K562 (cell line): ENCODE measurements at regions not wholly inside any gene's neighbourhood (a gene's known extent, or its start where the extent isn't known, plus 50 kb on each side); places are given as distances from the start of the nearest gene placed in this dataset.

Source experiments
- ATAC-seq: fragments of 200-7000 bp; cut with Tn5 transposase; 3 replicates; pipeline ENCODE4 v1.9.1; 2020; ENCODE audit warnings: moderate library complexity
- BruUV-seq: library from RNA; stranded (reverse); fragments of 400-500 nt; replicated peaks from 2 replicates; lab custom pipeline; 2021; lab: Mats Ljungman, UMichigan
- CTCF ChIA-PET: fragments of 300-600 bp; formaldehyde crosslinking; extraction: SDS; loops from one replicate; lab custom pipeline; 2021; ENCODE audit warnings: low intra/inter-chr PET ratio; lab: Yijun Ruan, JAX
- POLR2A ChIA-PET: fragments of 300-600, 350-650 bp; sonication (Branson Sonifier 250); formaldehyde crosslinking; extraction: SDS; loops from one replicate; lab custom pipeline; 2021; ENCODE audit warnings: antibody characterized with exemption, inconsistent platforms; lab: Yijun Ruan, JAX
- DNase-seq, 4 experiments: peaks; one replicate each; pipeline versions ENCODE4 v3.0.0 to v3.0.0-alpha.2; 2011 to 2018; ENCODE audit warnings: low spot score in 3 of 4, mixed read lengths in 3 of 4; ENCODE audit errors: extremely low read depth in 1 of 4
- FAIRE-seq: peaks from 2 replicates; lab custom pipeline; 2011; peaks lifted over from hg19 to GRCh38; lab: Jason Lieb, UNC
- H2AFZ ChIP-seq: 2 replicates; pipeline ENCODE4 v1.6.0; 2011; ENCODE audit warnings: low read depth, low read length, control low read depth, inconsistent platforms
- H3K27ac ChIP-seq: fragments of 200-600 bp; 3 replicates; pipeline ENCODE4 v1.8.0; 2011; ENCODE audit warnings: low read depth, mild to moderate bottlenecking, control low read depth, inconsistent platforms, low read length, moderate library complexity, mixed read lengths; ENCODE audit errors: extremely low read depth
- H3K27me3 ChIP-seq, 2 experiments: fragments of 300-600 bp in 1 of 2; 2 replicates in 1 of 2; 3 replicates in 1 of 2; pipeline versions ENCODE4 v1.6.0 to v1.8.0; 2011; ENCODE audit warnings: inconsistent platforms in 2 of 2, low read length in 2 of 2, mild to moderate bottlenecking in 1 of 2, mixed read lengths in 1 of 2, moderate library complexity in 1 of 2; ENCODE audit not compliant: control insufficient read depth in 2 of 2, insufficient read depth in 2 of 2
- H3K36me3 ChIP-seq: fragments of 300-600 bp; 3 replicates; pipeline ENCODE4 v1.8.0; 2011; ENCODE audit warnings: mild to moderate bottlenecking, low read length, inconsistent platforms; ENCODE audit not compliant: control insufficient read depth, insufficient read depth
- H3K4me1 ChIP-seq, 2 experiments: fragments of 200-600 bp in 1 of 2; replicated peaks in 1 of 2; 2 replicates in 1 of 2; 3 replicates in 1 of 2; pipeline versions ENCODE4 v1.5.1 to v1.8.0; 2011; ENCODE audit warnings: inconsistent platforms in 2 of 2, low read length in 2 of 2, mild to moderate bottlenecking in 1 of 2, mixed read lengths in 1 of 2, moderate library complexity in 1 of 2; ENCODE audit not compliant: control insufficient read depth in 2 of 2, insufficient read depth in 2 of 2
- H3K4me2 ChIP-seq: 2 replicates; pipeline ENCODE4 v1.6.1; 2011; ENCODE audit warnings: low read length, control low read depth, inconsistent platforms, mixed read lengths; ENCODE audit not compliant: insufficient read depth
- H3K4me3 ChIP-seq: fragments of 200-600 bp; sonication (generic), shearing (Covaris generic); 2 replicates; pipeline ENCODE4 v1.5.1; 2016; ENCODE audit warnings: control low read depth, inconsistent platforms
- H3K79me2 ChIP-seq: fragments of 200-600 bp; 3 replicates; pipeline ENCODE4 v1.8.0; 2011; ENCODE audit warnings: low read length, inconsistent platforms; ENCODE audit not compliant: control insufficient read depth, insufficient read depth
- H3K9ac ChIP-seq, 2 experiments: 2 replicates each; pipeline versions ENCODE4 v1.6.0 to v1.6.1; 2011; ENCODE audit warnings: low read depth in 2 of 2, low read length in 2 of 2, control low read depth in 1 of 2, inconsistent platforms in 1 of 2, mild to moderate bottlenecking in 1 of 2, mixed read lengths in 1 of 2; ENCODE audit not compliant: insufficient read depth in 1 of 2
- H3K9me1 ChIP-seq: one replicate; pipeline ENCODE4 v1.6.0; 2011; ENCODE audit warnings: inconsistent platforms, mild to moderate bottlenecking, low read length, moderate library complexity; ENCODE audit not compliant: control insufficient read depth, insufficient read depth
- H3K9me3 ChIP-seq: replicated peaks from 2 replicates; pipeline ENCODE4 v1.5.1; 2011; ENCODE audit warnings: low read depth, low read length, inconsistent platforms; ENCODE audit not compliant: control insufficient read depth, insufficient read depth
- H4K20me1 ChIP-seq: replicated peaks from 2 replicates; pipeline ENCODE4 v1.6.1; 2011; ENCODE audit warnings: low read length, inconsistent platforms, mixed read lengths; ENCODE audit not compliant: control insufficient read depth, insufficient read depth
- GATA2 ChIP-seq: sonication (generic); formaldehyde crosslinking; IDR thresholded peaks from 2 replicates; pipeline ENCODE4 v1.4.0; 2020; ENCODE audit warnings: mild to moderate bottlenecking, missing genetic modification reagents
- PTBP1 ChIP-seq: fragments of 200-400 bp; formaldehyde crosslinking; IDR thresholded peaks from 2 replicates; pipeline ENCODE4 v1.6.1; 2017; ENCODE audit warnings: low read depth, low read length
- RERE ChIP-seq: sonication (generic); formaldehyde crosslinking; IDR thresholded peaks from 2 replicates; pipeline ENCODE4 v1.8.0; 2023; ENCODE audit warnings: missing genetic modification reagents, mild to moderate bottlenecking, borderline replicate concordance
- SMAD4 ChIP-seq: fragments of 250-450 bp; sonication (Bioruptor Pico); conservative IDR thresholded peaks from 2 replicates; pipeline ENCODE4 v1.8.0; 2021; ENCODE audit warnings: inconsistent platforms, mild to moderate bottlenecking, moderate library complexity
- SP2 ChIP-seq: IDR thresholded peaks from 2 replicates; pipeline ENCODE4 v1.6.1; 2011; ENCODE audit warnings: mild to moderate bottlenecking, low read depth, low read length, moderate library complexity; ENCODE audit not compliant: poor library complexity, severe bottlenecking; ENCODE audit errors: extremely low read depth
- ZBTB7A ChIP-seq: IDR thresholded peaks from 2 replicates; pipeline ENCODE4 v1.6.1; 2011; ENCODE audit warnings: low read depth, mild to moderate bottlenecking, low read length, moderate library complexity, borderline replicate concordance; ENCODE audit not compliant: control insufficient read depth
- ZNF311 ChIP-seq: fragments of 250-450 bp; sonication (Bioruptor Pico); IDR thresholded peaks from 2 replicates; pipeline ENCODE4 v1.4.0; 2020; ENCODE audit warnings: mild to moderate bottlenecking, moderate library complexity
- ZNF668 ChIP-seq: fragments of 250-450 bp; sonication (Bioruptor Pico); IDR thresholded peaks from 2 replicates; pipeline ENCODE4 v1.8.0; 2022; ENCODE audit warnings: mild to moderate bottlenecking, inconsistent platforms
- in situ Hi-C: fragments of 300-500 bp; cut with MboI; formaldehyde crosslinking; loops from 4 replicates; pipeline ENCODE4 v1.15.0; 2018; ENCODE audit warnings: inconsistent platforms, mixed read lengths
- intact Hi-C: fragments of 100-400 bp; cut with micrococcal nuclease; formaldehyde crosslinking; loops from 2 replicates; pipeline ENCODE4 v1.14.2; 2022

- Histone ChIP-seq H4K20me1 (no peaks in the 10 kb centered on the region), H3K36me3 (no peaks in the 10 kb centered on the region), H3K4me1 (no peaks in the 10 kb centered on the region; a peak in 1 of 5 replicates), H3K79me2 (no peaks in the 10 kb centered on the region), H3K9me1 (no peaks in the 10 kb centered on the region), H3K9ac (no peak overlapping the region), H3K4me2 (no peak overlapping the region), H3K27me3 (no peaks in the 10 kb centered on the region), H2AFZ (no peak overlapping the region), H3K4me3 (no peak overlapping the region), H3K27ac (no peak overlapping the region), H3K9me3 (no peaks in the 10 kb centered on the region)
- POLR2A ChIA-PET = interaction anchor here (1.2 kb wide), 1 partner anchor 10 kb away, joined by 4 read pairs; no protein-coding TSS in a partner anchor
- FAIRE-seq (no peak), DNase-seq (no peak), ATAC-seq (no peak)
- intact Hi-C loops = loop anchor here (2.0 kb wide), 1 partner anchor 54 kb away; no protein-coding TSS in a partner anchor
- in situ Hi-C loops = no loop called here
- CTCF ChIA-PET = no interaction called here
- TF ChIP-seq GATA2 (CRISPR knock-in tag) (no peak), SP2 (no peak), ZNF668 (CRISPR knock-in tag) (no peak), PTBP1 (no peak), SMAD4 (no peak), ZNF311 (no peak), ZBTB7A (no peak), RERE (CRISPR knock-in tag) (no peak)
- BruUV-seq = no TSS peak
Measured at GRCh38 chr3:65078748-65079147, 390.9 kb upstream of the ADAMTS9 start.
